Panc1 (cell line): ENCODE measurements at regions not wholly inside any gene's neighbourhood (a gene's known extent, or its start where the extent isn't known, plus 50 kb on each side); places are given as distances from the start of the nearest gene placed in this dataset.

Source experiments
- ATAC-seq: fragments of 200-7000 bp; cut with Tn5 transposase; 2 replicates; pipeline ENCODE4 v1.9.1; 2020; ENCODE audit warnings: mild to moderate bottlenecking, moderate library complexity
- BruUV-seq: library from RNA; stranded (reverse); fragments of 400-500 nt; replicated peaks from 2 replicates; lab custom pipeline; 2021; lab: Mats Ljungman, UMichigan
- CTCF ChIA-PET: fragments of 300-600 bp; sonication (Branson Sonifier 250); formaldehyde crosslinking; loops from one replicate; lab custom pipeline; 2022; ENCODE audit warnings: antibody characterized with exemption; lab: Charles Lee
- POLR2A ChIA-PET: fragments of 300-600 bp; sonication (Branson Sonifier 250); formaldehyde crosslinking; loops from one replicate; lab custom pipeline; 2022; ENCODE audit warnings: antibody characterized with exemption; lab: Charles Lee
- DNase-seq: peaks from one replicate; pipeline ENCODE4 v3.0.0-alpha.2; 2010; ENCODE audit warnings: low read depth, low spot score
- H3K27ac ChIP-seq: 2 replicates; pipeline ENCODE4 v1.5.1; 2011; ENCODE audit warnings: mild to moderate bottlenecking, low read length, inconsistent platforms
- H3K27me3 ChIP-seq: fragments of 200-500 bp; sonication (Bioruptor generic); 2 replicates; pipeline ENCODE4 v1.6.0; 2014; ENCODE audit warnings: low read length, inconsistent platforms; ENCODE audit not compliant: control insufficient read depth, insufficient read depth
- H3K36me3 ChIP-seq: fragments of 200-500 bp; sonication (Bioruptor generic); 2 replicates; pipeline ENCODE4 v1.5.1; 2014; ENCODE audit warnings: inconsistent platforms, mild to moderate bottlenecking, low read length, moderate library complexity; ENCODE audit not compliant: control insufficient read depth, insufficient read depth
- H3K4me1 ChIP-seq: 2 replicates; pipeline ENCODE4 v1.5.1; 2011; ENCODE audit warnings: inconsistent platforms, mild to moderate bottlenecking, low read length, moderate library complexity; ENCODE audit not compliant: control insufficient read depth, insufficient read depth
- H3K4me3 ChIP-seq, 2 experiments: 2 replicates each; pipeline ENCODE4 v1.5.1; 2011 to 2012; ENCODE audit warnings: low read depth in 2 of 2, low read length in 2 of 2, mild to moderate bottlenecking in 2 of 2, inconsistent platforms in 1 of 2, moderate library complexity in 1 of 2
- H3K9me3 ChIP-seq: fragments of 200-500 bp; sonication (Bioruptor generic); 2 replicates; pipeline ENCODE4 v1.5.1; 2014; ENCODE audit warnings: low read depth, mild to moderate bottlenecking, inconsistent platforms, low read length, moderate library complexity; ENCODE audit not compliant: control insufficient read depth, insufficient read depth
- CTCF ChIP-seq: fragments of 450-650 bp; IDR thresholded peaks from 2 replicates; pipeline ENCODE4 v1.5.1; 2017; ENCODE audit warnings: mild to moderate bottlenecking
- POLR2AphosphoS5 ChIP-seq: IDR thresholded peaks from 2 replicates; pipeline ENCODE4 v1.6.1; 2012; ENCODE audit warnings: mild to moderate bottlenecking, low read depth, low read length, moderate library complexity
- REST ChIP-seq, 2 experiments: IDR thresholded peaks; 2 replicates each; pipeline ENCODE4 v1.6.1; 2011 to 2012; ENCODE audit warnings: low read depth in 2 of 2, control low read depth in 1 of 2, low read length in 1 of 2, mild to moderate bottlenecking in 1 of 2, moderate library complexity in 1 of 2; ENCODE audit not compliant: insufficient read depth in 1 of 2
- SIN3A ChIP-seq: IDR thresholded peaks from 2 replicates; pipeline ENCODE4 v1.6.1; 2012; ENCODE audit warnings: low read depth, mild to moderate bottlenecking, low read length, moderate library complexity, borderline replicate concordance; ENCODE audit not compliant: insufficient read depth
- TCF7L2 ChIP-seq: IDR thresholded peaks from 2 replicates; pipeline ENCODE4 v1.6.1; 2011; ENCODE audit warnings: mild to moderate bottlenecking, low read depth, low read length, inconsistent platforms
- in situ Hi-C: cut with HindIII; loops from 2 replicates; pipeline ENCODE4 v1.10.0; 2016; ENCODE audit warnings: low sequenced_read_pairs, low pct_unique_long_range_greater_than_20kb
- intact Hi-C: fragments of 100-400 bp; cut with micrococcal nuclease; formaldehyde crosslinking; loops from one replicate; pipeline ENCODE4 v1.10.0; 2022; ENCODE audit not compliant: unreplicated experiment

DNA sequence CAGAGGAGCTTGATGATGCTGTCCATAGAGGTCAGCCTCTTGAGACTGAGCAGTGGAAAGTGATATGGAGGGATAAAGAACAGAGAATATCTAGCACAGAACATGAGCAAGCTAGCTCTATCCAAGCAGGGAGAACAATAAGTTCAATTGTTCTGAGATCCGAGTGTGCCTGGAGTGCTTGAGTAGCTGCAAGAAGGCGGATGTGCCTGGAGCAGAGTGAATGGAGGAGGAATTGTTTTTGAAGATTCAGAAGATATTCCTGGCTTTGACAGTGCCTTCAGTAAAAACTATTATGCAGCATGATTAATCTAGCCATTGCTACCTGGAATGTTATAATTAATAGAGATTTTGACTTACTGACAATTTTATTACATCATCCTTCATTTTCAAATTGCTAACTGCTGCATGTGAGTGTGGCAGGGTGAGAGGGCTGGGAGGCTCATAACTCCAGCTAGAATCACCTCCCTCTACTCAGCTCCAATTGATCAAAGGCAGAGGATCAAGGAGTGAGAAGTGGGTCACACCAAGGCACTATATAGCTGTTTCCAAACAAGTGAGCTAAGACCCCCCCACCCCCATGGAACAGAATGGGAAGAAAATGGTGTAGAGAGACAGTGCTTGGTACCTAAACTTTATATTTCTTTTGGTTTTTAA lies 302.8 kb downstream of the ADRA2A start:
- Histone ChIP-seq H3K9me3 (no peaks in the 10 kb centered on the region), H3K4me1 (no peaks in the 10 kb centered on the region), H3K27me3 (no peaks in the 10 kb centered on the region), H3K4me3 (no peak overlapping the region), H3K27ac (no peak overlapping the region), H3K36me3 (no peaks in the 10 kb centered on the region)
- DNase-seq (no peak), ATAC-seq (no peak)
- ChIA-PET CTCF (no interaction called here), POLR2A (no interaction called here)
- no TSS peak for BruUV-seq
- in situ Hi-C loops, result no loop called here
- intact Hi-C loops, result no loop called here
- TF ChIP-seq SIN3A (no peak), CTCF (no peak)

GRCh38 chr10:111384556-111384955 lies 307.7 kb downstream of the ADRA2A start:
- BruUV-seq, result no TSS peak

More at GRCh38 chr10:111384556-111384955, 307.7 kb downstream of the ADRA2A start:
- in situ Hi-C loops (no loop called here), intact Hi-C loops (no loop called here)
- Histone ChIP-seq H3K27me3 (no peaks in the 10 kb centered on the region), H3K36me3 (no peaks in the 10 kb centered on the region), H3K27ac (no peak overlapping the region), H3K9me3 (no peaks in the 10 kb centered on the region), H3K4me1 (no peaks in the 10 kb centered on the region), H3K4me3 (no peak overlapping the region)
- DNase-seq (no peak), ATAC-seq (no peak)
- TF ChIP-seq CTCF (no peak), REST (IDR thresholded peaks at IDR 0.05; ENCODE audit: insufficient read depth in 1 of 2, low read depth in 2 of 2, low read length in 1 of 2) (no peak), SIN3A (no peak), POLR2AphosphoS5 (no peak), TCF7L2 (no peak)
- POLR2A ChIA-PET, result no interaction called here
- CTCF ChIA-PET, result no interaction called here
